Inferior parietal cortex (tissue), 1 donor: ENCODE measurements at regions not wholly inside any gene's neighbourhood (a gene's known extent, or its start where the extent isn't known, plus 50 kb on each side); places are given as distances from the start of the nearest gene placed in this dataset.

ENCODE experiments used
- DNase-seq: peaks from one replicate; pipeline ENCODE4 v3.0.0-alpha.2; 2016; ENCODE audit errors: extremely low spot score

DNA sequence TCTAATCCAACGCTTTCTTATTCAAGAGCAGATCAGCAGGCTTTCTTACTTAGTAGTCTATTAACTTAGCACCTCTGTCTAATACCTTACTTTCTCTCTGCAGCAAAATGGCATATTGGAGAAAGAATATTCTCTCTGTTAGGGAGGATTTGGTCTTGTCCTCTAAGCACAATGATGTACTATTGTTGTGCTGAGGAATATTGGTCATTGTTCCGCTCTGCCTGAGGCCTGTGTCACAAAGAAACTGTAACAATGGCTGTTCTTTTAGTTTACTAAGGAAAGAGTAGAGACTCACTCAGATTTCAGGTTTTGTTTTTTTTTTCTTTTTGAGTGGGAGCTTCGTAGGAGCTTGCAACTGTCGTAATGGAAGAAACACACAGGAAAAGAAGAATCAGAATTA, 1358.8 kb downstream of the LRFN5 start:
- DNase-seq, result peak; percentile 60

DNA sequence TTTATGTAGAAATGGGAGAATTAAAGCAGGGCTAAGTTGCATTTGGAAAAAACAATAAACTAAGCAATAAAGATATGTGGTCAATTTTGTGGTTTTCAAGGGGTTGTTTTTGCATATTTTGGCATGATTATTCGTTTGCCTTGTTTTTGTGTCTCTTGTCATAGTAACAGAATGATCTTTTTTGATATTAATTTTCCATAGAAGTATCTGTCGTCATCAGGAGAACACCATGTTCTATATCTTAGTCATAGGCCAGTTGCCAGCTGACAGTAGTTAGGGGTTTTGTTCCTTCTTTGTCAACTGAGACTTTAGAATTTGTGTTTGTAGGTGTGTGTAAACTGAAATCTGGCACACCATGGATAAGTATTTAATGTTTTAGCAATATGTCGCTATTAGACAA, 1354.8 kb downstream of the LRFN5 start:
- no peak for DNase-seq

DNA sequence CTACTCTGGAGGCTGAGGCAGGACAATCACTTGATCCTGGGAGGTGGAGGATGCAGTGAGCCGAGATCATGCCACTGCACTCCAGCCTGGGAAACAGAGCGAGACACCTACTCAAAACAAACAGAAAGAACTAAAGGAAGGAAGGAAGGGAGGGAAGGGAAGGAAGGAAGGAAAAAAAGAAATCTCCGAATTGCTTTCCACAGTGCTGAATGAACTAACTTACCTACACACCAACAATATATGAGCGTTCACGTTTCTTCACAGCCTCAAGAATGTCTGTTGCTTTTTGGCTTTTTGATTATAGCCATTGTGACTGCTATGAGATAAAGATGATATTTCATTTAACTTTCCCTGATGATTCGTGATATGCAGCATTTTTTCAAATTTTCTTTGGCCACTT, 1343.7 kb downstream of the LRFN5 start:
- no peak for DNase-seq

DNA sequence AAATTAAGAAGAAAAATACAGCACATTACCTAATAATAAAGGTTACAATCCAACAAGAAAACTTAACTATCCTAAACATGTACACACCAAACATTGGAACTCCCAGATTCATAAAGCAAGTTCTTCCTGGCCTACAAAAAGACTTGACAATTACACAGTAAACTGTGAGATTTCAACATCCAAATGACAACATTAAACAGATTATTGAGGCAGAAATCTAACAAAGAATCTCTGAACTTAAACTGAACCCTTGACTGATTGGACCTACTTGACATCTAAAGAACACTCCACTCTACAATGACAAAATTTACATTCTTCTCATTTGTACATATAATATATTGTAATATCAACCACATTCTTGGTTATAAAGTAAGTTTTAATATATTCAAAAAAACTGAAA, 1341.3 kb downstream of the LRFN5 start:
- no peak for DNase-seq

DNA sequence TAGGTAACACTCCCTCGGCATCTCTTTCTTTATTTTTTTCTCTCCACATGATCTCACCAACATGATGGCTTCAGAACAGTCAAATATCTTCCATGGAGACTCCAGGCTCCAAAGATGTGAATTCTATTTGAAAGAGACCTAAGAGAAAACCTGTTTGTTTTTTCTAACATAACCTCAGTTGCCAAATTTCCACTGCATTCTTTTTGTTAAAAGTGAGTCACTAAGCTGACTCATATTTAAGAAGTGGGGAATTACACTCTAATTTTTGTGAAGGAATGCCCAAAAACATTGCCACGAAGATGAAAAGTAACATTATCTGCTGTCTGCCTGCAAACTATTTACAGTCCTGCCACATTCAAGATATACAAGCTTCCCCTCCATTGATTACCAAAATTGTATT, 1337.6 kb downstream of the LRFN5 start:
- DNase-seq, result peak; percentile 20

DNA sequence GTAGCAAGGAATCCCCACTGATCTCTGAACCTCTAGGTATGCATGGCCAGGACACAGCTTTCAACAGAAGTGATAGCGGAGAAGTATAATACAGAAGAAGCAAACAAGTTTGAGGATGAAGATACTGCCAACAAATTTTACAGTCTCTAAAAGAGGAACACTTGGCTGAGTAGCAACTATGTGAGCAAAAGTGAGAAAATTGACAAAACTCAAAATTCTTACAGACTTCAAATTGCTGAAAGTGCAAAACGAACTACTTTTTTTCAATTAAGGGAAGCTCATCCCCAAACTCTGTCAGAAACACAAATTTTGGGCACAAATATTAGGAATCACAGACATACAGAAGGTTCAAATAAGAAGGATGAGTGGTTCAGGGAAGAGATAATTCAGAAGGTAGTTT, 1324.6 kb downstream of the LRFN5 start:
- no peak for DNase-seq

DNA sequence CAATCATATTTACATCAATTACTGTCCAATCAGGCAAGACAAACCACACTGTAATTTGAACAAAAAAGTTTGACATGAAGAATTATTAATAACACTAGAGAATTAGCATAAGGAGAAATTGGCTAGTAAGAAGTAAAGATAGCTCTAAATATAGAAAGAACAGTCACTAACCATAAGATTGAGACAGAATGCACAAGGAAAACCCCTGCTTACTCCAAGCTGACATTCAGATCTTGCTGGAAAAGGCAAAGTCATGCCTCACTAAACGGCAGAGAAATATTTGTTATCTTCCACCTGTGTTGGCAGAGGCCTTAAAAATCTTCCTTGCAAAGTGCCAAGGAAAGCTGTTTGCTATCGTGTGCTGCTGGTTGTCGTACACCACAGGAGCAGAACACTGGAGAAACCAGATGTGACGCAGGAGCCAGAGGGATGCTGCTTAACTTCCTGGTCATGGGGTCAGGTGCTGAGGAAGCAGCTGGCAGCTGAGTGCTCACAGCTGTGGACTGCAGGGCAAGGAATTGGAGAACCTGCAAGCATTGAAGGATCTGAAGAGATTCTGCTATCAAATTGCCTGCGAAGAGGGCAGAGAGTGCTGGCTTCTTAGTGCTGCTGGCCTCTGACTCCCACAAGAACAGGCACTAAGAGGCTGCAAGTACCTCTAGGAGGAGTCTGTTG, 1323.3 kb downstream of the LRFN5 start:
- DNase-seq, result no peak

DNA sequence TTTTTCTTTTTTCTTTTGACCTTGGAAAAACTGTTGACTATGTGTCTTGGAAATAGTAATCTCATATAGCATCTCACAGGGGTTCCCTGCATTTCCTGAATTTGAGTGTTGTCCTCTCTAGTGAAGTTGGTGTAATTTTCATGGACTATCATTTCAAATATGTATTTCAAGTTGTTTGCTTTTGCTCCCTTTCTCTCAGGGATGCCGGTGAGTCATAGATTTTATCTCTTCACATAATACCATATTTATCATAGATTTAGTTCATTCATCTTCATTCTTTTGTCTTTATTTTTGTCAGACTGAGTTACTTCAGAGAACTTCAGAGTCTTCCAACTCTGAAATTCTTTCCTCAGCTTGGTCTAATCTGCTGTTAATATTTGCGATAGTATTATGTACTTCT, 1320.6 kb downstream of the LRFN5 start:
- no peak for DNase-seq

DNA sequence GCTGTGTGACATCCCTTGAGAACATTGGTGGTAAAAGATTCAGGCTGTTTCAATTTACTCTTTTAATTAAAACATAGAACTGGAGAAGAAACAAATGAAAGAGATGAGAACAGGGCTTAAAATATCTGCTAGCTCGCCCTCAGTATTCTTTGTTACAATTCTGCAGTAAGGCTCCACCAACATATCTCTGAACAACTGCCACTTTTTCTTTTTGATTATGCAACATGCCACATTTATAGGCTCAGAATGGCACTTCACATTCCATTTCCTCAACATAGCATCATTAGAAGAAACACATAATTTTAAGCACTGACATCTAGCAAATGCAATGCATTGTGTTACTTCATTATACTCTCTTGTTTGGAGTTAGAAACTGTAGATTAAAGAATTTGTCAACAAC, 1315.2 kb downstream of the LRFN5 start:
- DNase-seq, result peak; percentile 66

DNA sequence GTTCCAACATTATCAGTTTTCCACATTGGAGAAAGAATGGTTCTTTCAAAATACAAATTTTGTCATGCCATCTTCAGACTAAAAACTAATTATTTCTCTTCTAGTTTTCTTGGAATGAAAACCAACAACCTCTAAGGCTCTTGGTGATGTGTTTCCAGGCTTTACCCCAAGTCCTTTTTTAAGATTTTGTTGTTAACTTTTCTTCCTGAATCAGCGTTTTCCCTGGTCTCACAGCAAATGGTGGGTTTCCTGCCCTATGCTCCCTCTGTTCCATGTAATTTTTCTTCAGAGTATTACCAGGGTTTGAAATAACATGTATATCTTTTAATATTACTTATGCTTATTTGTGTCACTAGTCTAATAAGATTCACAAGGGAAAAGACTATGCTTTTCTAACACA, 1311.9 kb downstream of the LRFN5 start:
- no peak for DNase-seq

DNA sequence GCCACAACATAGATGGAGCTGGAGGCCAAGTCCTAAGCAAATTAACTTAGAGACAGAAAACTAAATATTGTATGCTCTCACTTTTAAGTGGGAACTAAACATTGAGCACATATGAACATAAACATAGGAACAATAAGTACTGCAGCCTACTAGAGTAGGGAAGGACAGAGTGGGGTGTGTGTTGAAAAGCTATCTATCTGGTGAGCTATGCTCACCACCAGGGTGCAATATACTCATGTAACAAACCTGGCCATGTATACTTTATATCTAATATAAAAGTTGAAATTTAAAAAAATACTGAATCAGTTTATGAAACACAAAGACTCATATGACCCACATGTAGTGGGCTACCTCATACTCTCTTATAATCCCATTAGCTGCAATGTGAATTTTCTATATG, 1305.0 kb downstream of the LRFN5 start:
- DNase-seq, result no peak

DNA sequence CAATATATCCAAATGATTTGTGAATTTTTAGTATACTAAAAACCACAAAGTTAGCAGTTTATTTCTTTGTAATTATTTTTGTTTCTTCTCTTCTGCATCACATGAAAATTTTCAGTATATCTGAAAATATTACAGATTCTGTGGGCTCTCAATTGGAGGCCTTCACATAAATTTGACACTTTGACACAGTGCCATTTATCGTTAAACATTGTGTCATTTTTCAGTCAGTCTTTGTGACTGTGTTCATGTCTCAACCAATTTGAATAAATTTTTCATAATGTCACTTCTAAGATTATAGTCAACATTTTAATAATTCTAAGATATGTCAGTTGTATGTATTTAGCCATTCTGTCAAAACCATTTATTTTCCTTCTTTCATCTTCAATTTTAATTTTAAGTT, 1303.0 kb downstream of the LRFN5 start:
- DNase-seq, result no peak

DNA sequence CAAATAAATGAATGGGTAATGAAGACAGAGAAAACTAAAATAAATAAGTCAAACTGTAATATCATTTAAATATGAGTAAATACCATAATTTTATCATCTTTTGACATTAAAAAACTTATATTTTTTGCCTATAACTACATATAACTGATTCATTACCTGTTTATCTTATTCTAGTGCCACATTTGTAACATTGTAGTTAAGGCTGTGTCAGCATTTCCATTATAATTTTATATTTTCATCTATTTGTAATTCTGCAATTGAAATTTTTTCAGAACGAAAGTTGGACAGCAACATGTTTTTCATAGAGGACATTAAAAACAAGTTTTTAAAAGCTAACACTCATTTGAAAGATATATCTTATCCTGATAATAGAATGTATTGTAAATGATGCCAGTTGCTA, 1286.5 kb downstream of the LRFN5 start:
- DNase-seq, result no peak

DNA sequence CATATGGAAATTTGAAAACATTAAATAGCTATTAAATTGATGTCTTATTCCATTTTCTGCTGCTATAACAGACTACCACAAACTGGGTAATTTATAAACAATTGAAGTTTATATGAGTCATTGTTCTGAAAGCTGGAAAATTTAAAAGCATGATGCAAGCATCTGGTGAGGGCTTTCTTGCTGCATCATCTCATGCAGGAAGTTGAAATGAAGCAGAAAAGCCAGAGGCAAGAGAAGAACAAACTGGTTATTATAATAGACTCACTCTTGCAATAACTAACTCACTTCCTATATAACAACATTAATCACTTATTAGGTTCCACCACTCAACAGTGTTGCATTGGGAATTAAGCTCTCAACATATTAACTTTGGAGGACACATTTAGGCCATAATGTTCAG, 1277.4 kb downstream of the LRFN5 start:
- DNase-seq, result no peak

DNA sequence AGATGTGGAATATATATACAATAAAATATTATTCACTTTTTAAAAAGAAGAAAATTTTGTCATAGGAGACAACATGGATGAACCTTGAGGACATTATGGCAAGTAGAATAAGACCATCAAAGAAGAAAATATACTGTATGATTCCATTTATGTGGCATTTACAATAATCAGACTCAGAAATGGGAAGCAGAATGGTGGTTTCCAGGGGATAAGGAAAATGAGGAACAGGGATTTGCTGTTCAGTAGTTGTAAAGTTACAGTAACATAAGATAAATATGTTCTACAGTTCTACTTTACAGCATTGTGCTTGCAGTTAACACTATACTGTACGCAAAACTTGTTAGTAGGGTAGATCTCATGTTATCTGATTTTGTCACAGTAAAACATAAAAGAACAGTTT, 1271.0 kb downstream of the LRFN5 start:
- DNase-seq, result no peak

DNA sequence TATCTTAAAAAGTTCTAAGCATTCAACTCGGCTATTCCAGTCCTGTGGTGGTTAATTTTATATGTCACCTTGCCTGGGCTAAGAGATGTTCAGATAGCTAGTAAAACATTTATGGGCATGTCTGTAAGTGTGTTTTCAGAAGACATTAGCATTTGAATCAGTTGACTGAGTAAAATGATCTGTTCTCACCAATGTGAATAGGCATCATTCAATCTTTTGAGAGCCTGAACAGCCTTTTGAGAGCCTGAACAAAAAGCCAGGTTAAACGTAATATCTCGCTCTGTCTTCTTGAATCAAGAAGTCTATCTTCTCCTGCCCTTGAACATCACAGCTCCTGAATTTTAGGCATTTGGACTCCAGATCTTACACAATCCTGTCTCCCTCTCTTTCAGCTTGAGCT, 1266.1 kb downstream of the LRFN5 start:
- DNase-seq, result no peak

DNA sequence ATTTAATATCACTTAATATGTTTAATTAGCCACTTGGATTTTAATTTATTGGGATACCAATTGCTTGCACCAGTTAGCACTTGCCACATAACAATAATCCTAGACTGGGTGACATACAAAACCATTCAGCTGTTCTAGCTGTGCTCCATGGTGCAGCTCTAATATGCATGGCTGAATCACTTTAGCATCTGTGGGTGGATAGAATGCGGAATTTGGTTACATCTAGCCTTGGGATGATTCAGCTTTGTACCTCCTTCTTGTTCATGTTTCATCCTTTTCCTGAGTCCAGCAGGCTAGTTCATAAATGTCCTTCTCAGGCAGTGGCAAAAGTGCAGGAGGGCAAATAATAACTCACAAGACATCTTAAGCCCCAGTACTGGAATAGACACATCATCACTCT, 1263.0 kb downstream of the LRFN5 start:
- no peak for DNase-seq

DNA sequence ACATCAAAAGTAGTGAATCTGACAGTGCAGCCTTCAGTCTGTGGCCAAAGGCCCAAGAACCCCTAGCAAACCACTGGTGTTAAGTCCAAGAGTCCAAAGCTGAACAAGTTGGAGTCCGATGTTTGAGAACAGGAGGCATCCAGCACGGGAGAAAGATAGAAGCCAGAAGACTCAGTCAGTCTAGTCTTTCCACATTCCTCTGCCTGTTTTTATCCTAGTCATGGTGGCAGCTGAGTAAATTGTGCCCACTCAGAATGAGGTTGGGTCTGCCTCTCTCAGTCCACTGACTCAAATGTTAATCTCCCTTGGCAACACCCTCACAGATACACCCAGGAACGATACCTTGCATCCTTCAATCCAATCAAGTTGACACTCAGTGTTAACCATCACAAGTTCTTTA, 1255.4 kb downstream of the LRFN5 start:
- DNase-seq, result no peak

DNA sequence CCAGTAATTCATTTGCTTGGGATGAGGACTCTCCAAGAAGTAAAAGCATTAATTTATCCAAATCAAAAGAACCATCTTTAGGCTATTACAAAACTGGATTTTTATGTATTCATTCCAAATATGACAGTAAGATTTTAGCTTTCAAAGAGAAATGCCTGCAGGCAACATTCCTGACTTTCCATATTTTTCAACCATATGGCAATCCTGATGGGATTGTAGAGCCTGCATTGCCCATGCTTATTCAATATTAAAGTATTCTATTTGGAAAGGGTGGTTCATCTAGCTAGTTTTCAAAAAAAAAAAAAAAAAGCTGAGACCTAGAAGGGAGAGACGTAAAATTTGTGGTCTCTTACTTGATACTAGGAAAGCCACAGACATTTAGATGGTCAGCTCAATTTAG, 1253.7 kb downstream of the LRFN5 start:
- no peak for DNase-seq

DNA sequence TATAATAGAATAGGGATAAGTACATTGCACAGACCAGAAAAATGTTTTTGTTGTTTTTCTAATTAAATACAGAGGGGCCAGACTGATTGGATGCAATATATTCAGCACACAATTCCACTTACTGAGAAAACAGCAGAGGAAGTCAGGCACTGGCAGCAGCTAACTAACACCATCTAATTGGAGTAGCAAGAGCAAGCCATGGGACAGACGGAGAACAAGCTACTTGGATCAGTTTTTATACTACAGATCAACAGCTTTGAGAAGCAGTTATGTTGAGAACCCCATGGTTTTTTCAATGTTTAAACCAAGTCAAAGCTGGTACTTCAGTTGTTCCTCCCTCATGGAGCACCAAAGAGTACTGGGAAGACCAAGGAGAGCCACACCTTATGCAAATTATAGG, 1249.4 kb downstream of the LRFN5 start:
- DNase-seq, result no peak

DNA sequence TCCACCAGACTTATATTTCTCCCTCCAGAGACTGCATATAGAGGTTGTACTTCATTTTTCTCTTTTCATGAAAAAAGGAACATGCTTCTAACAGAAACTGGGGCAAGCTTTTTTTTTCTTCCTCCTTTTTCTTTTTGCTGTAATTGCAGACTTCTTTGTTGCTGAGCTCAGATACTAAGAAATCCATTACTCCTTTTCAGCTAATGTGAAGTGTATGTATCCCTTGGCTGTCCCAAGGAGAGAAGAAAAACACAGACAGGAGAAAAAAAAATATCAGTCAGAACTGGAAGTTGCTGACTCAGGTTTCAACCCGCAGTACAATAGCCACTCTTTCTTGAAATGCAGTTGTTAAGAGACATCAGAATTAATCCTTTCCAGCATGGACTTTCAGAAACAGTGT, 1248.4 kb downstream of the LRFN5 start:
- peak; percentile 9 for DNase-seq

DNA sequence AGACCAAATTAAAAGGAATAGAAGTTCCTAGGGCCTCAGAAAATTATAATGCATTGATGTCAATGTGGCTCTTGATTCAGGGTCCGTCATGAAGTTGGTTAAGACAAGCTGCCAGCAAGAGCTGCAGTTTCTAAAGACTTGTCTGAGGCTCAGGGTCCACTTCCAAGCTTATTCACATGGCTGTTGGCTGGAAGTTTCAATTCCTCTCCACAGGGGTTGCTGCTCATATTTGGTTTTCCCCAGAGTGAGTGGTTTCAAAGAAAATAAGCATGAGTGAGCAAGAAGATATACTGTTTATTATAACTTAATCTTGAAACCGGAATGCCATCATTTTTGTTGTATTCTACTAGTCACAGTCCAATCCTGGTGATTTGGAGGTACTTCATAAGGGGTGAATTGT, 1247.4 kb downstream of the LRFN5 start:
- DNase-seq, result no peak

DNA sequence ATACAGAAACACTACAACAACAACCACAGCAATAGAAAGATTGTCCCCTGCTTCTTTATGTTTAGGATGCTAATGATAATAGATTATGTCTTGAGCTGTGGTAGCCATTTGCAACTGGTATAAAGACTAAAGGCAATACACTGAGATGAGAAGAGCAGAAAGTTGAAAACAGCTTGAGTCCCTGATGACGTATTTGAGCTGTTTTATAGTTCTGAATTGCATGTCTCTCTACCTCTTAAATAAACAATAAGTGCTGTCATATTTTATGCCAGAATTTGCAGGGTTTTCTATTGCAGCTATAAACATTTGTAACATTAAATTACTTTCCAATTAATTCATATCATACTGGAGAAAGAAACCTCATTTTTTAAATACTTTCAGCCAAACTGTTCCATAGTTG, 1242.0 kb downstream of the LRFN5 start:
- no peak for DNase-seq

DNA sequence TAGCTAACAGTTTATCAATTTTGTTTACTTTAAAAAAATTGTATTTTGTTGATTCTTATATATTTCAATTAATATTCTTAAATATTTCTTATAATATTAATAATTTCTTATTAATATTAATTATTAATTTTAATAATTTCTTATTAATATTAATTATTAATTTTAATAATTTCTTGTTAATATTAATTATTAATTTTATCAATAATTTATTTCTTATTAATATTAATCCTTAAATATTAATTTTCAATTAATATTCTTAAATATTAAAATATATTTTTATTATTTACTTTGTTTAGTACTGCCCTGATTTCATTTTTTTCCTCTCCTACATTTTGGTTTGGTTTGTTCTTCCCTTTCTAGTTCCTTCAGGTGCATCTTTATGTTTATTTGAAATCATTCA, 1208.1 kb downstream of the LRFN5 start:
- DNase-seq, result no peak

DNA sequence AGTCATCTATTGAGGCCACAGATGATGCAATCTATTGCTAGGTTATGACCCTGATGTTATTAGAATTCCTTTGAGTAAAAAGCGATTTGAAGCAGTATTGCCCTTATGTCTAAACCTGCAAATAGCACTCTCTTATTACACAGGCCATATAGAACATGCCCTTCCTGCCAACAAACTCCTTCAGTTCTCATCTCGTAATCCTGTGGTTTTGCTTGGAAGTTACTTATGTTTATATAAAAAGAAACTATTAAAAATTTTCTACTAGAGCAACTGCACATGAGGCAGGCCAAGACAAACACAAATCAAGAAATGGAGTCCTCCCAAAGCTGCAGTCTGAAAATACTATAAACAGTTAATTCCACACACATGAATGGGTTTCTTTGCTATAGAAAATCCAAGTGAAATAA, 1200.2 kb downstream of the LRFN5 start:
- no peak for DNase-seq
